T-cell (primary cell): ENCODE measurements at regions not wholly inside any gene's neighbourhood (a gene's known extent, or its start where the extent isn't known, plus 50 kb on each side); places are given as distances from the start of the nearest gene placed in this dataset.

Source experiments
- ATAC-seq, 4 experiments: fragments of 200-7000 bp in 3 of 4; fragments of 150-1000 bp in 1 of 4; cut with Tn5 transposase; replicated peaks in 1 of 4; 1 replicate in 3 of 4; 2 replicates in 1 of 4; pipeline ENCODE4 v1.10.0; 2021; ENCODE audit warnings: moderate library complexity in 3 of 4, mild to moderate bottlenecking in 2 of 4, moderate number of reproducible peaks in 1 of 4
- CTCF ChIA-PET, 2 donors: fragments of 300-600 bp; sonication (Branson Sonifier 250); formaldehyde crosslinking; loops; one replicate each; lab custom pipeline; 2022; ENCODE audit warnings: antibody characterized with exemption in 2 of 2; lab: Charles Lee
- POLR2A ChIA-PET, 2 donors: fragments of 300-600 bp; sonication (Branson Sonifier 250); formaldehyde crosslinking; loops; one replicate each; lab custom pipeline; 2022; ENCODE audit warnings: antibody characterized with exemption in 2 of 2; lab: Charles Lee
- DNase-seq, 35 experiments: peaks; one replicate each; pipeline versions ENCODE4 v3.0.0 to v3.0.0-alpha.2; 2013 to 2023
- H3K27ac ChIP-seq: one replicate; pipeline ENCODE4 v1.5.1; 2013; ENCODE audit warnings: low read length
- H3K27me3 ChIP-seq, 2 experiments: replicated peaks in 1 of 2; 1 replicate in 1 of 2; 2 replicates in 1 of 2; pipeline versions ENCODE4 v1.6.1 to v1.7.0; 2013; ENCODE audit warnings: low read length in 1 of 2, mixed read lengths in 1 of 2; ENCODE audit not compliant: control insufficient read depth in 2 of 2, insufficient read depth in 2 of 2; ENCODE audit errors: extremely low read depth in 1 of 2
- H3K36me3 ChIP-seq, 2 donors: 1 replicate in 1 of 2; 2 replicates in 1 of 2; pipeline versions ENCODE4 v1.6.1 to v1.7.0; 2013; ENCODE audit warnings: low read length in 1 of 2; ENCODE audit not compliant: control insufficient read depth in 2 of 2, insufficient read depth in 1 of 2; ENCODE audit errors: extremely low read depth in 1 of 2
- H3K4me1 ChIP-seq, 2 experiments: 1 replicate in 1 of 2; 2 replicates in 1 of 2; pipeline versions ENCODE4 v1.6.1 to v1.7.0; 2013; ENCODE audit warnings: low read length in 2 of 2, mixed read lengths in 1 of 2; ENCODE audit not compliant: insufficient read depth in 2 of 2, control insufficient read depth in 1 of 2; ENCODE audit errors: extremely low read depth in 1 of 2
- H3K4me3 ChIP-seq, 2 donors: 1 replicate in 1 of 2; 2 replicates in 1 of 2; pipeline versions ENCODE4 v1.5.1 to v1.7.0; 2013; ENCODE audit warnings: mild to moderate bottlenecking in 2 of 2, low read length in 1 of 2, moderate library complexity in 1 of 2; ENCODE audit not compliant: control insufficient read depth in 1 of 2; ENCODE audit errors: extremely low read depth in 1 of 2
- H3K9me3 ChIP-seq: 2 replicates; pipeline ENCODE4 v1.7.0; 2013
- H3K27ac Mint-ChIP-seq, 2 donors: one replicate each; pipeline ENCODE4 v1.8.0; 2020 to 2021; ENCODE audit warnings: mild to moderate bottlenecking in 2 of 2, mixed read lengths in 2 of 2
- H3K27me3 Mint-ChIP-seq, 2 donors: one replicate each; pipeline ENCODE4 v1.8.0; 2021 to 2022; ENCODE audit warnings: mixed read lengths in 2 of 2
- H3K36me3 Mint-ChIP-seq: one replicate; pipeline ENCODE4 v1.8.0; 2021; ENCODE audit warnings: mixed read lengths
- H3K4me1 Mint-ChIP-seq, 3 donors: one replicate each; pipeline ENCODE4 v1.8.0; 2020 to 2022; ENCODE audit warnings: mixed read lengths in 3 of 3, mild to moderate bottlenecking in 1 of 3
- H3K4me3 Mint-ChIP-seq, 3 donors: one replicate each; pipeline ENCODE4 v1.8.0; 2020 to 2022; ENCODE audit warnings: mild to moderate bottlenecking in 3 of 3, mixed read lengths in 3 of 3, moderate library complexity in 3 of 3
- H3K9me3 Mint-ChIP-seq, 3 donors: one replicate each; pipeline ENCODE4 v1.8.0; 2020 to 2022; ENCODE audit warnings: mixed read lengths in 3 of 3
- WGBS: methylation state at CpG from one replicate; pipeline ENCODE4 v1.1.5; 2013; ENCODE audit warnings: missing lambda C conversion rate; ENCODE audit not compliant: insufficient coverage; 5-methylcytosine and 5-hydroxymethylcytosine counted together

DNA sequence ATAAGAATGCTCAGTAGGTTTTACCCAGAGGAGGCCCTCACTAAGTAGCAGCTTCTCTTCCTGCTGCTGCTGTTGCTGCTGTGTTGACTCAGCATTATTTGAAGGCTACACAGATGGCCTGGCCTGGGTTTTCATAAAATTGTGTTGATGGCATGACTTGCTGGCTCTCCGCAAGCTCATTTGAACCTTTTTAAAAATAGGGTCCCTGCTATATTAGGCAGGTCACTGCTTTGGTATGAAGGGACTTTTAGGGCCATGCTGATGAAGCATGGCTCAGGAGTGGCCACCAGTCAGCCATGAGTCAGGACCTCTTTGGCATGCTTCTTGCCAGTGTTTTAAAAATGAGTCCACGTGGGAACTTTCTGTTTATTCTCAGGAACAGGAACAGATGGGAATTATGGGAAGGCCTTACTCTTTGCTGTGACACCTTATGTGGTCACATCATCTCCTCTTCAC lies 128.7 kb downstream of the MID1IP1 start:
- ChIA-PET POLR2A (no interaction called here), CTCF (no interaction called here)
- Mint-ChIP-seq H3K27ac (no peak overlapping the region), H3K9me3 (peaks cover 0 to 4% (median 0%) of the 10 kb centered on the region in 3 donors), H3K4me3 (no peak overlapping the region), H3K36me3 (no peaks in the 10 kb centered on the region), H3K27me3 (peaks cover 0 to 5% of the 10 kb centered on the region in 2 donors), H3K4me1 (no peaks in the 10 kb centered on the region)
- Histone ChIP-seq H3K4me3 (no peak overlapping the region), H3K27ac (no peak overlapping the region), H3K36me3 (no peaks in the 10 kb centered on the region), H3K9me3 (no peaks in the 10 kb centered on the region), H3K4me1 (no peaks in the 10 kb centered on the region), H3K27me3 (no peaks in the 10 kb centered on the region)
- no peak for ATAC-seq
- DNase-seq, result no peak
- no CpG with 5 or more reads among the region's 2 CpGs for WGBS

DNA sequence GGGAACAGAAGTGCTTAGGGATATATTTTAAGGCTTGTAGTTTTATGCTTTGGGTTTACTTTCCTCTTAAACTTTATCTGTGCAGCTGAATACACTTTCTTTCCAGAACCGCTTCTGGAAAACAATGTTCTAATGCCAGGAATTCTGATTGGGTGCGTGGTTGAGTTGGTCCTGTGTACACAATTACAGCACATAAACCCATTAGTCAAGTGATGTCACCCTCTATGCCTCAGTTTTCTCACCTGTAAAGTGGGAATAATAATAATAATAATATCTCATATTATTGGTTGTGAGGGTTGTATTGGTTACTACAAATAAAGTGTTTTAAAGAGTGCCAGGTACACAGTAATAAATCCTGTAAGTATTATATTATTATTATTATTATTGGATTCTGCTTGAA lies 129.2 kb downstream of the MID1IP1 start:
- no CpG with 5 or more reads among the region's 2 CpGs for WGBS
- H3K36me3 ChIP-seq, result no peaks in the 10 kb centered on the region
- ATAC-seq, result no peak
- H3K36me3 Mint-ChIP-seq, result no peaks in the 10 kb centered on the region
- no peak overlapping the region for H3K27ac Mint-ChIP-seq
- no peaks in the 10 kb centered on the region for H3K9me3 ChIP-seq
- no peak overlapping the region for H3K4me3 ChIP-seq
- no peaks in the 10 kb centered on the region for H3K4me1 ChIP-seq
- ChIA-PET POLR2A (no interaction called here), CTCF (no interaction called here)
- H3K27me3 Mint-ChIP-seq, result peaks cover 0 to 5% of the 10 kb centered on the region in 2 donors
- DNase-seq, result no peak
- peaks cover 0 to 2% (median 0%) of the 10 kb centered on the region in 3 donors for H3K9me3 Mint-ChIP-seq
- H3K4me3 Mint-ChIP-seq, result no peak overlapping the region
- H3K27ac ChIP-seq, result no peak overlapping the region
- H3K4me1 Mint-ChIP-seq, result no peaks in the 10 kb centered on the region
- no peaks in the 10 kb centered on the region for H3K27me3 ChIP-seq

DNA sequence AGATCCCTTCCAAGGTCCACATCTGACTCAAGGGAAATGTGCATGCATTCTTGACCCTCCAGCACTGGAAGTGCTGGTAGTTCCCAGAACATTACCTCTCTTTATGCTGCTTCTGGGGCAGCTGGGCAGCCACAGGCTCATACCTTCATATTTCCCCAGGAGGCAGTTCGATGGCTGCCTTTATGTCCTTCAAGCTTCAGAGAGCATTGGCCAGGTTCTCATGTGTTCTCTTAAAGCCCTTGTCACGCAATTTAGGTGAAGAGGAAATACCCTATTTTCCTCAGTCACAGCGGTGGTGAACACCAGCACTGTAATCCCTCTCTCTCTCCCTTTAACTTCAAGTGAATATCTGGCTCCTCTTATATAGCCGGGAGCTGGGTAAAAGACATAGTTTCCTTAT lies 134.3 kb downstream of the MID1IP1 start:
- H3K4me1 ChIP-seq, result no peaks in the 10 kb centered on the region
- no peaks in the 10 kb centered on the region for H3K9me3 Mint-ChIP-seq
- ChIA-PET CTCF (no interaction called here), POLR2A (no interaction called here)
- H3K4me3 ChIP-seq, result no peak overlapping the region
- H3K9me3 ChIP-seq, result no peaks in the 10 kb centered on the region
- no peak overlapping the region for H3K27ac ChIP-seq
- no peaks in the 10 kb centered on the region for H3K36me3 Mint-ChIP-seq
- H3K27me3 Mint-ChIP-seq, result no peaks in the 10 kb centered on the region
- ATAC-seq (no peak), DNase-seq (no peak)
- no peaks in the 10 kb centered on the region for H3K36me3 ChIP-seq
- no peaks in the 10 kb centered on the region for H3K4me1 Mint-ChIP-seq
- WGBS, result no CpG with 5 or more reads among the region's 4 CpGs
- H3K27ac Mint-ChIP-seq, result no peak overlapping the region
- H3K4me3 Mint-ChIP-seq, result no peak overlapping the region
- no peaks in the 10 kb centered on the region for H3K27me3 ChIP-seq

DNA sequence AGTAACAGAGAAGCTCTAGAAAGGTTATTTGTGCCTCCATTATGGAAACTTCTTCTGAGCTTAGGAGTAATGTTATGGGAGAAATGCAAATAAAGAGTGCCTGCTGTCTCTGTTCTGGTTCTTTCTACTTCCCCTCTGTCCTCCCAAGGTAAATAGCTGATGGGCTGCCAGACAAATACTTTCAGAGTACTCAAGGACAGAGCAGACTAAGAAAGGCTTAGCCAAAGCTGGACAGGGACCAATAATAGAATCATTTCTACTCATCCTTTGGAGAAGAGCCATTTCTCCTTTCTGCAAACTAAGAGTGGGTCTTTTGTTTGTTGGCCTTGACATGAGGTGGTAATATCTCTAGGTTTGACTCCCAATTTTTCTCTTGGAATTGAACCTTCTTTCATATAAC lies 136.1 kb downstream of the MID1IP1 start:
- ChIA-PET CTCF (no interaction called here), POLR2A (no interaction called here)
- no peaks in the 10 kb centered on the region for H3K9me3 Mint-ChIP-seq

DNA sequence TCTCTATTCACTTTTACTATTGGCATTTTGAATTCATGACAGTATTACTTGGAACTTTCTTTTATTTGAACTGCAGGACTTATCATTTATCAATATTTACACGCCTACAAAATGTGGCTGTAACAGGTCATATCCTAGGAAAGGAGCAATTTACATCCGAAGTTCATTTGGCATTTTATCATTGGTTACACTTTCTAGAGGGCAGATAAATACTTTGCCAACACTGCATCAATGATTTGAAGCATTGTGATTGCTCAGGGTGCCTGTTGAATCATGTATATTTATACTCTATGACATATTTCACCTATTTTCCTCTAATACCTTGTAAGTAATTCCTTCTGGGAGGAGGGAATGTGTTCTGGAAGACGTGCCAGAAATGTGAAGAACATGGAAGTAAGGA lies 136.7 kb downstream of the MID1IP1 start:
- Mint-ChIP-seq H3K9me3 (no peaks in the 10 kb centered on the region), H3K4me3 (no peak overlapping the region), H3K27ac (no peak overlapping the region), H3K27me3 (no peaks in the 10 kb centered on the region), H3K36me3 (no peaks in the 10 kb centered on the region), H3K4me1 (no peaks in the 10 kb centered on the region)
- Histone ChIP-seq H3K27ac (no peak overlapping the region), H3K36me3 (no peaks in the 10 kb centered on the region), H3K27me3 (no peaks in the 10 kb centered on the region), H3K9me3 (no peaks in the 10 kb centered on the region), H3K4me3 (no peak overlapping the region), H3K4me1 (no peaks in the 10 kb centered on the region)
- no peak for ATAC-seq
- no CpG with 5 or more reads among the region's 3 CpGs for WGBS
- ChIA-PET POLR2A (no interaction called here), CTCF (no interaction called here)
- DNase-seq, result no peak

More for the DNA sequence above, 136.1 kb downstream of the MID1IP1 start:
- DNase-seq (no peak), ATAC-seq (no peak)
- H3K4me1 Mint-ChIP-seq, result no peaks in the 10 kb centered on the region
- no peak overlapping the region for H3K27ac Mint-ChIP-seq
- Histone ChIP-seq H3K27me3 (no peaks in the 10 kb centered on the region), H3K4me1 (no peaks in the 10 kb centered on the region), H3K9me3 (no peaks in the 10 kb centered on the region), H3K36me3 (no peaks in the 10 kb centered on the region), H3K4me3 (no peak overlapping the region), H3K27ac (no peak overlapping the region)
- H3K4me3 Mint-ChIP-seq, result no peak overlapping the region
- no peaks in the 10 kb centered on the region for H3K36me3 Mint-ChIP-seq
- H3K27me3 Mint-ChIP-seq, result no peaks in the 10 kb centered on the region

DNA sequence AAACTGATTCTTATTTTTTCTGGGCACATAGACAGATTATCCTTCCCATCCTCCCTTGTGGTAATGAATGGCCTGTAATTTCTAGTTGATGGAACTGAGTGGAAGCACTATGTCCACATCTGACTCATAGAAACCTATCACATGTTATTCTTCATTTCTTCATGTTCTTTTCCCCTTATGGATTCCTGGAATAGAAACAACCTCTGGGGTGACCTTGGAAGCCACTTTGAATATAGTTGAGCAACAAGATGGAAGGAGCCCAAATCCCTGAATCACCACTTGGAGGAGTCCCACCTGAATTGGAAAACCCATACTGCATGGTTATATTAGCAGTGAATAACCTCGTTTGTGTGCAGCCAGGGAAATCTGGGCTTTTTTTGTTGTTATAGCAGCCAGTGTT lies 137.8 kb downstream of the MID1IP1 start:
- H3K9me3 Mint-ChIP-seq, result no peaks in the 10 kb centered on the region
- H3K4me1 Mint-ChIP-seq, result no peaks in the 10 kb centered on the region
- no CpG with 5 or more reads among the region's 1 CpG for WGBS
- H3K27me3 ChIP-seq, result no peaks in the 10 kb centered on the region
- no peak for ATAC-seq
- no peak overlapping the region for H3K4me3 Mint-ChIP-seq
- no peaks in the 10 kb centered on the region for H3K9me3 ChIP-seq
- no peak for DNase-seq
- no peak overlapping the region for H3K4me3 ChIP-seq
- H3K27ac Mint-ChIP-seq, result no peak overlapping the region
- no peaks in the 10 kb centered on the region for H3K36me3 Mint-ChIP-seq
- POLR2A ChIA-PET, result no interaction called here
- H3K4me1 ChIP-seq, result no peaks in the 10 kb centered on the region
- H3K36me3 ChIP-seq, result no peaks in the 10 kb centered on the region
- H3K27ac ChIP-seq, result no peak overlapping the region
- CTCF ChIA-PET, result no interaction called here
- H3K27me3 Mint-ChIP-seq, result no peaks in the 10 kb centered on the region

DNA sequence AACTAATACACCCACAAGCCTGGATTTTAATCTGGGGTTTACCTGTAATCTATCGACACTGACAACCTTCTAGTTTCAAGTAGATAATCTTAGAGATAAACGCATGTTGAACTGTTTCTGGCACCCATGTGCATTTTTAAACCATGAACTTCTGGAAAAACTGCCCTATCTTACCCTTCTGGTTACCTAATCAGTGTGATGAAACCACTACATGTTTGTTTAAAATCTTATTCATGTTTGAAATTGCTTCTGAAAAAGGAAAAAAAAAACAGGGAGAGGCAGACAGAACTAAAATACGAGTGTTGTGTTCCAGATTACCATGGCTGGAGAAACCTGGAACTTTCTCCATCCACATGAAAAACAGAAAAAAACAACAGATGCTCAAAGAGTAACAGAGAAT lies 139.3 kb downstream of the MID1IP1 start:
- no peak for DNase-seq
- H3K27ac ChIP-seq, result no peak overlapping the region
- no peaks in the 10 kb centered on the region for H3K36me3 Mint-ChIP-seq
- no peaks in the 10 kb centered on the region for H3K4me1 Mint-ChIP-seq
- no peaks in the 10 kb centered on the region for H3K36me3 ChIP-seq
- H3K4me1 ChIP-seq, result no peaks in the 10 kb centered on the region
- no peaks in the 10 kb centered on the region for H3K27me3 ChIP-seq
- H3K4me3 ChIP-seq, result no peak overlapping the region
- ChIA-PET POLR2A (no interaction called here), CTCF (no interaction called here)
- no peaks in the 10 kb centered on the region for H3K27me3 Mint-ChIP-seq
- no peak overlapping the region for H3K4me3 Mint-ChIP-seq
- no peaks in the 10 kb centered on the region for H3K9me3 Mint-ChIP-seq
- no CpG with 5 or more reads among the region's 3 CpGs for WGBS
- no peak for ATAC-seq
- no peak overlapping the region for H3K27ac Mint-ChIP-seq
- H3K9me3 ChIP-seq, result no peaks in the 10 kb centered on the region
